NCI-H128 (cell line): ENCODE measurements at regions not wholly inside any gene's neighbourhood (a gene's known extent, or its start where the extent isn't known, plus 50 kb on each side); places are given as distances from the start of the nearest gene placed in this dataset.
"Not testable (repeated sequence)": the region's sequence is repeated elsewhere in the genome, so short reads cannot be mapped to it uniquely, and the experiment has no call there.

Experiments
- DNase-seq: peaks from one replicate; lab custom pipeline; 2025; ENCODE audit not compliant: unreplicated experiment; lab: John Stamatoyannopoulos, UW

GRCh38 chr10:16231734-16232435, 204.9 kb upstream of the PTER start:
- no peak for DNase-seq

GRCh38 chr10:16232441-16232840, 204.4 kb upstream of the PTER start:
- DNase-seq = no peak

GRCh38 chr10:16234916-16235315, 201.9 kb upstream of the PTER start:
- DNase-seq = no peak

GRCh38 chr10:16242446-16242845, 194.4 kb upstream of the PTER start:
- DNase-seq = no peak

GRCh38 chr10:16242859-16243613, 193.8 kb upstream of the PTER start:
- no peak for DNase-seq

- DNase-seq = not testable (repeated sequence)
Measured at GRCh38 chr10:16250136-16250535, 186.7 kb upstream of the PTER start.

- DNase-seq = no peak
Measured at GRCh38 chr10:16256336-16256735, 180.5 kb upstream of the PTER start.

GRCh38 chr10:16258291-16259040, 178.3 kb upstream of the PTER start:
- no peak for DNase-seq

- DNase-seq = no peak
Measured at GRCh38 chr10:16259726-16260125, 177.1 kb upstream of the PTER start.

GRCh38 chr10:16260388-16260787, 176.4 kb upstream of the PTER start:
- DNase-seq = no peak

- no peak for DNase-seq
Measured at GRCh38 chr10:16271571-16271970, 165.2 kb upstream of the PTER start.

GRCh38 chr10:16274911-16275310, 161.9 kb upstream of the PTER start:
- DNase-seq = no peak

- no peak for DNase-seq
Measured at GRCh38 chr10:16280595-16280994, 156.2 kb upstream of the PTER start.

- no peak for DNase-seq
Measured at GRCh38 chr10:16292366-16292765, 144.4 kb upstream of the PTER start.

GRCh38 chr10:16297069-16297468, 139.7 kb upstream of the PTER start:
- DNase-seq = no peak

- no peak for DNase-seq
Measured at GRCh38 chr10:16297642-16298041, 139.2 kb upstream of the PTER start.

GRCh38 chr10:16304311-16304710, 132.5 kb upstream of the PTER start:
- DNase-seq = no peak

- no peak for DNase-seq
Measured at GRCh38 chr10:16310440-16310839, 126.4 kb upstream of the PTER start.

GRCh38 chr10:16314259-16314658, 122.6 kb upstream of the PTER start:
- no peak for DNase-seq

GRCh38 chr10:16316733-16317390, 119.9 kb upstream of the PTER start:
- DNase-seq = no peak

GRCh38 chr10:16341637-16342036, 95.2 kb upstream of the PTER start:
- DNase-seq = no peak
